Spleen (tissue), 7 donors: ENCODE measurements at regions not wholly inside any gene's neighbourhood (a gene's known extent, or its start where the extent isn't known, plus 50 kb on each side); places are given as distances from the start of the nearest gene placed in this dataset.

Source experiments
- CTCF ChIP-seq, 11 experiments: fragments of 200-600 bp in 7 of 11; fragments of 450-650 bp in 4 of 11; sonication (generic) in 4 of 11; IDR thresholded peaks in 8 of 11; conservative IDR thresholded peaks in 3 of 11; 1 replicate in 7 of 11; 2 replicates in 4 of 11; pipeline versions ENCODE4 v1.4.0 to v1.8.0; 2016 to 2021; ENCODE audit warnings: antibody characterized with exemption in 11 of 11, inconsistent platforms in 4 of 11, mild to moderate bottlenecking in 1 of 11
- POLR2A ChIP-seq, 3 donors: fragments of 450-650 bp; IDR thresholded peaks; one replicate each; pipeline ENCODE4 v1.5.1; 2017; ENCODE audit warnings: antibody characterized with exemption in 3 of 3, mild to moderate bottlenecking in 1 of 3
- POLR2AphosphoS5 ChIP-seq, 3 donors: sonication (generic); formaldehyde crosslinking; IDR thresholded peaks; one replicate each; pipeline ENCODE4 v1.5.1; 2017; ENCODE audit warnings: antibody characterized with exemption in 3 of 3
- donor health status: DM: no; HTN: no; CAD: no; lungs with moderate emphysema.
- donor health status: DM: no; HTN: no; CAD: no.
- donor health status: DM: no; HTN: no; CAD: no.

DNA sequence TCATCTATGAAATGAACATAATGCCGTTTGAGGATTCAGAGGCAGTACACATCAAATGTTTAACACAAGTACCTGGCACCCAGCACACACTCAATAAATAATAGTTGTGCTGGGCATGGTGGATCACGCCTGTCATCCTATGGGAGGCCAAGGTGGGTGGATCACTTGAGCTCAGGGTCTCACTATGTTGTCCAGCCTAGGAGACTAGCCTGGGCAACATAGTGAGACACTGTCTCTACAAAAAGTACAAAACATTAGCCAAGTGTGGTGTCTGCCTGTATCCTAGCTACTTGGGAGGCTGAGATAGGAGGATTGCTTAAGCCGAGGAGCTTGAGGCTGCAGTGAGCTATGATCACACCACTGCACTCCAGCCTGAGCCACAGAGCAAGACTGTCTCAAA, 98.1 kb upstream of the SALL4 start:
- no peak for TF ChIP-seq POLR2AphosphoS5 (IDR thresholded peaks at IDR 0.05)
- no peak for TF ChIP-seq CTCF (IDR thresholded peaks at IDR 0.05 in 8 of 11, conservative IDR thresholded peaks at IDR 0.05 in 3 of 11)
- TF ChIP-seq POLR2A (IDR thresholded peaks at IDR 0.05): no peak
